ENCODE measurements at regions not wholly inside any gene's neighbourhood (a gene's known extent, or its start where the extent isn't known, plus 50 kb on each side); places are given as distances from the start of the nearest gene placed in this dataset.

DNA sequence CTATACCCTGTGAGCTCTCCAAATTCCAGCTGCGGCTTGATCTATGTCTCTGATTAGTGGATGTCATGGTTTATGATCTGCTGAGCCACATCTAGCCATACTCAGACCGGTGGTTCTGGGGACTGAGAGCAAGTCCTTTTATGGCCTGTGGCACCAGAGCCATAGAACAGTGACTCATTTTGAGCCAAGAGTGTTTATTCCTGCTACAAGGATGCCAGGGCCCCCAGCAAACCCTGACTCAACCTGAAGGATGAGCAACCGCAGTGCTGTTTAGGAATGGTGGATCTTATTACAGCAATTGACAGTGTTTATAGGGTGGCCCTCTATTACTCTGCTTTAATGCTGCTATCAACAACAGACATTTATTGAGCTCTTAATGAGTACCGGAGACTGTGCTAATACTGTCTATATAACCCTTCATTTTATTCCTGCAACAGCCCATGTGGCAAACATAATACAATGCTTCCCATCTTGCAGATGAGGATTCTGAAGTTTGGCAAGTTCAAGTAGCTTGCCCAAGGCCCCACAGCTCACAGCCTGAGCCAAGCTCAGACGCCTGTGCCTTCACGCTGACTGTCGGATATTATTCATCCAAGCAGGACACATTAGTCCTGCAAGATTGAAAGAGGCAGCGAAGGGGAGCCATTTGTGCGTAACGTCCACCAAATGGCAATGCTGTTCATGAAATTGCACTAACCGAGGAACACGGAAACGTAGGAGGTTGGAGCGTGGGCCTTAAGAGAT, 273.6 kb upstream of the PWP1 start:
- DNase-seq, result no peak

GRCh38 chr12:107415071-107415470, 270.5 kb upstream of the PWP1 start:
- no peak for DNase-seq

GRCh38 chr12:107415834-107416233, 269.8 kb upstream of the PWP1 start:
- DNase-seq, result no peak

GRCh38 chr12:107417004-107417403, 268.6 kb upstream of the PWP1 start:
- DNase-seq, result no peak

- no peak for DNase-seq
Observed at GRCh38 chr12:107418981-107419380, 266.6 kb upstream of the PWP1 start.

DNA sequence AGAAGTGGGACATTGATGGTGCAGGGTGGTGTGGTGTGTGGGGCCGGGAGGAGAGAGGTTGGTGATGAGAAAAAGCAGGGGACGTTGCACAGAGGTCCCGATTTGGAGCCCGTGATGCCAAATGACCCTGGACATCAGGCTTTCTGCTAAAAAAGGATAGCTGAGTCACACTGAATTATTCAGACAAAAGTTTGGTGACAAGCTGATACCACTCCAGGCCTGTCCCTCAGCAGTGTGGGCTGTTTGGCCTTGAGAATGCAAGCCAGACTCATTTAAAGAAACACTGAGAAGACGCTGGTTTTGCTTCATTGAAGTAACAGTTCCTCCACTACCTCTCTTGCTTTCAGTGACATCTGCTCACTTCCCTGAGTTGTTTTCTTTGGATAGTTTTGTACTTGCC, 262.1 kb upstream of the PWP1 start:
- no peak for DNase-seq

DNA sequence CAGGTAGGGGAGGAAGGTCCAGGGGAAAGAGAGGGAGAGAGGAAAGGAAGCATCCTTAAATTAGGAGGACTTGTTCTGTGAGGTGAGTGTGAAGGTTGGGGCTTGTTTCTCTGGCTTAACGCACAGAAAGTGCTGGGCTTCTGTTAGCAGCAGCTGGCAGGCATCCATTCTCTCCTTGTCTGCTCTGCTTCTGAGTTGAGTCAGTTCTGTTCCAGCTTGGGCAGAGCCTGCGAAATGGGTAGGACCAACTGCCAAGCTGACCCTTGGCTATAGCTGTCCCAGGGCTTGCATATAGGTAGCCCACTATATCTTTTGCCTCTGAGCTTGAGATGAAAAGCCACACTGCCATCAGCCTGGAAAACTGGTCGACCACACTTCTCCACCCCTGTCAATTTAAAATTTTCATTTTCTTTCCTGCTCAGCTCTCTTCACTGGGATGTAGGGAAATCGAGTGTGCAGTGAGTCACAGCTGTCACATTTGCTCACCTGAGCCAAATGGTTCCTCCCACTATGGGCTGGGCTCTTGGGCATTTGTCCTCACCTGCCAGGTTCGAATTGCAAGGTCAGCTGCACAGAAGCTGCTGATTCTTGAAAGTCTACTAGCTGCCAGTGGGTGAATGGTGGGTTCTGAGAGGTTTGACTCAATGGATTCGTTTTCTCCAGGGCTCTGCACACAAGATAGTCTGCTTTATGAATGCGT, 256.4 kb upstream of the PWP1 start:
- no peak for DNase-seq

GRCh38 chr12:107431942-107432341, 253.7 kb upstream of the PWP1 start:
- no peak for DNase-seq

GRCh38 chr12:107435072-107435471, 250.5 kb upstream of the PWP1 start:
- no peak for DNase-seq

DNA sequence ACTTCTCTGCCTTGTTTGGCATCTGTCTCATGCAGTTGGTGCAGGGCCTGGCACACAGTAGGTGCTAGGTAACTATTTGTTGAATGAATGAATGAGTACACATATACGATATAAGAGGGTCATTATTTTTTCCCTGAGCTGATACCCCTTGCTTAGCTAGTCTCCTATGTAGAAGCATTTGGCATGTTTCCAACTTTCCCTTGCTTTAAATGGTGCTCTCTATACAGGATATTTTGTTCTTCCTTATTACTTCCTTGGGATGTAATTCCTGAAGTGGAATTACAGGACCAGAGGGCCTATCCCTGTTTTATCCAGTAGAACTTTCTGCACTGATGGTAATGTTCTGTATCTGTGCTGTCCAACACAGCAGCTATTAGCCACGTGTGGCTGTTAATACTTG, 250.1 kb upstream of the PWP1 start:
- no peak for DNase-seq

DNA sequence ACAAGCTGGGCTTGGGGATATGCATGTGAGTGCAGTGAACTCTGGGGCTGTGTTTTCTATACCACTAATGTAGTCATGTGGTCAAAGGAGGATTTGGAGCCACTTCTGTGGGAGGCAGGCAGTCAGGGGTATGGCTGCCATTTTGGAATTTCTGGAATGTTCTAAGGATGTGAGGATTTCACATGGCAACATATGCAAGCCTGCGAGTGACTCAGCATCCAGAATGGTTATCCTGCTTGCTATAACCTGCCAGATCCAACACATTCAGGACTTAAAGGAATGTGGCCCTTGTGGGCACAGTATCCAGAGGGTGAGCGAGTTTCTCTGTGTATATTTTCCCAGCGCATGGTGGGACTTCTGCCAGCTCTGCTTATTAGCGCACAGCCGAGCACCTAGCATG, 249.2 kb upstream of the PWP1 start:
- DNase-seq, result no peak

DNA sequence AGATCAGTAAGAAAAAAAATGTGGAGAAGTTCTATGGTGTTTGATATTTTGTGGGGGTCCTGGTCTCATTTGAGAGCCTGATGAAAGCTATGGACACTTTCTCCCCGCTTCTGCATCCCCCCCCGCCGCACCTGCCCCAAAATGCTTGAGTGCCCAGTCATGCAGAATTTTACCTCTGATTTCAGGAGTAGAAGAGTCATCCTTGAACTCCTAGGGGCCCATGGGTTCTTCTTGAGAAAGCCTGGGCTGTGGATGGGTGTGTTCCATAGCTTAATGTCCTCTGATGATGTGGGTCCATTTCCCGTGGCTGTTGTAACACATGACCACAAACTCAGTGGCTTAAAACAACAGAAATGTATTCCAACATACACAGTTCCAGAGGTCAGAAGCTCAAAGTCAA, 248.8 kb upstream of the PWP1 start:
- DNase-seq, result no peak

DNA sequence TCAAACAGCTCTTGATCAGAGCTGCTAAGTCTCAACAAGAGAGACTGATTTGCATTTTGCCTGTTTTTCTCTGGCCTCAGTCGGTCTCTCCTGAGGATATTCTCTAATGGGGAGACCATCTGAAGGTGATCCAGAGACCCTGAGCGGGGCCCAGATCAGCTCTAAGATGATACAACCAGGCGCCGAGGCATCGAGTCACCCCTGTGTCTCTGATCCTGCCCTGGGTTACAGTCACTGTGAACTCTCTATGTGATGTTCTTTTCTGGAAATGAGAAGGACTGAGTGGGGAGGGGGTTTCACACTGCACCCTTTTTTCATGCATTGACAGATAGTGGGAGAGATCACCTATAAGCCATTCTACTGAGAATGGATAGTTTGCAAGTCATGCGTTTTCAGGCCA, 247.6 kb upstream of the PWP1 start:
- DNase-seq, result no peak

DNA sequence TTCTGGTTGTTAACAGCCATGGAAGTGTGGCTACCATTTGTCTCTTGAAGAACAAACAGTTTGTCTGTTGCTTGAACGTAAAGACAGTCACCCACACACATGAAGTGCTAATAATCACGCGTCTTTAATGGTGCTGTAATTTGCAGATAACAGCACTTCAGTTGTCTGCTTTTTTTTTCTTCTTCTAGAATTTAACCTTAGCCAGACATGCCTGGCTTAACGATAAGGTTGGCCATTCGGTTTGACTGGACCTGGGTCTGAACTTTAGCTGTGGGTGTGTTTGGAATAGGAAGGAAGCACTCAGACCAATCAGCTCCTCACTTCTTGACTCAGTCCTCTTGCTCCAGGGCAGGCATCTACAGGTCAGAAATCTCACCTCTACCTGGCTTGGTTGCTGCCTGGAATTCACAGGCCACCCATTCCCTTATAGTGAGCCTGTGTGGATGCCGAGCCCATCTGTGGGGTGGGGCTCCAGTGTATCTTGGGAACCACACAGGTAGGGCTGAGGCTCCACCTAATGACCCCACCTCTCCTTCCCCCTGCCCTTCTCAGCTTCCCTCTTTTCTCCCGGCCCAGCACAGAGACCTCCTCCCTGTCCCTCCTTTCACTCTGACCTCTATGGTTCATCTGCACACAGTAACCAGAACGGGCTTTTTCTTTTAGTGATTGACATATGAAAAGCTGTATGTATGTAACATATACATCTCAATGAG, 246.4 kb upstream of the PWP1 start:
- no peak for DNase-seq

DNA sequence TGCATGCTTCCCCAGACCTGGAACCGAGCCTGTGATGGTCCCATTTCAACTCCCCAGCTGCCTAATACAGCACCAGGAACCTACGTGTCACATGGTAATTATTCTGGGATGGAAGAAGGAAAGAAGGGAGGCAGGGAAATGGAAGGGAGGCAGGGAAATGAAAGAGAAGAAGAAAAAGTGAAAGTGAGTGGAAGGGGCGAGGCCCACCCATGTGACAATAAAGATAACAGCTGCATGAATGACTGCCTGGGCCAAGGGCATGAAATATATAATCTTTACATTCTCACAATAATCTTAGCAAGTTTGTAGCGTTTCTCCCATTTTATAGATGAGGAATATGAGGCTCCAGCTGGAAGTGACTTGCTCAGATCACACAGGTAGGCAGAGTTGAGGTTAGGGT, 245.0 kb upstream of the PWP1 start:
- DNase-seq, result no peak

GRCh38 chr12:107441665-107442300, 243.8 kb upstream of the PWP1 start:
- DNase-seq, result no peak

- DNase-seq, result no peak
Observed at GRCh38 chr12:107442326-107442987, 243.1 kb upstream of the PWP1 start.

- DNase-seq, result no peak
Observed at GRCh38 chr12:107443320-107444090, 242.1 kb upstream of the PWP1 start.

- DNase-seq, result no peak
Observed at GRCh38 chr12:107444771-107445170, 240.8 kb upstream of the PWP1 start.

DNA sequence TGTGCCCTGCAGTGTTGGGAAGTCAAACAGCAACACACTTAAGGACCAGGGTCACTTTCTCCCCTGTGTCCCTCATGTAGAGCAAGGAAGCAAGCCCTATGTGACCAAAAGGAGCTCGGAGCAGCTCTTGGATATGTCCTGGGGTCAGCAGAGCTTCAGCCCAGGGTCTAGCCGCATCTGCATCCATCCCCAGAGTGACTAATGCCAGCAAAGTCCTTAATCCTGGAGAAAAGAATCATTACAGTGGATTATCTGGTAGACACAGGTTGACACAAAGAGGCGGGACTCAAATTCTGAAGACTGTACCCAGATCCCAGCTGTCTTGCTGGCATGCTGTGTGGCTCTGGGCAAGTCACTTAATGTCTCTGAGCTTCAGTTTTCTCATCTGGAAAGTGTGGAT, 239.1 kb upstream of the PWP1 start:
- DNase-seq, result no peak

- DNase-seq, result no peak
Observed at GRCh38 chr12:107447336-107447735, 238.3 kb upstream of the PWP1 start.

DNA sequence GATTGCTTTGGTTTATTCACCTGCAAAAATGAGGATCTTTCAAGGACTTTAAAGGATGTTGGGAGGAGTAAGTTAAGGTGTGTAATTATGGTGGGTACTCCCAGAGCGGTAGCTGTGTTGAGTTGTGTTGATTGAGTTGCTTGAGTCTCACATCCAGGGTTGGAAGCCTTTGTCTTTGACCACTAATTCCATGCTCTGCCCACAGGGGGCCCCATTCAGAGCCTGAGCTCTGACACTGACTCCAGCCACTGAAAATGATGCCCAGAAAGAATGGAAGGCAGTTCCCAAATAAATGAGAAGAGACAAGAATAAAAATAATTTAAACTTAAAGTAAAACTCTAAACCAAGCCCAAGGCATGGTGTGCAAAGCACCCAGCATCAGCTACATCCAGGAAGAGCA, 237.4 kb upstream of the PWP1 start:
- no peak for DNase-seq
